ENCODE measurements at regions not wholly inside any gene's neighbourhood (a gene's known extent, or its start where the extent isn't known, plus 50 kb on each side); places are given as distances from the start of the nearest gene placed in this dataset.

GRCh38 chr14:25520821-25521220 lies 470.9 kb upstream of the STXBP6 start:
- no peaks in the 10 kb centered on the region for H3K36me3 ChIP-seq (ENCODE audit: low read depth)
- no peaks in the 10 kb centered on the region for H3K9me3 ChIP-seq (ENCODE audit: severe bottlenecking)
- H3K4me1 ChIP-seq (ENCODE audit: insufficient read depth, poor library complexity, severe bottlenecking): no peaks in the 10 kb centered on the region
- H3K4me3 ChIP-seq (ENCODE audit: severe bottlenecking): no peak overlapping the region
- DNase-seq (ENCODE audit: low spot score) (no peak), ATAC-seq (ENCODE audit: low read depth) (no peak)
- H3K27me3 ChIP-seq (ENCODE audit: insufficient read depth, poor library complexity, severe bottlenecking): no peaks in the 10 kb centered on the region
- TF ChIP-seq, protein P1, sequence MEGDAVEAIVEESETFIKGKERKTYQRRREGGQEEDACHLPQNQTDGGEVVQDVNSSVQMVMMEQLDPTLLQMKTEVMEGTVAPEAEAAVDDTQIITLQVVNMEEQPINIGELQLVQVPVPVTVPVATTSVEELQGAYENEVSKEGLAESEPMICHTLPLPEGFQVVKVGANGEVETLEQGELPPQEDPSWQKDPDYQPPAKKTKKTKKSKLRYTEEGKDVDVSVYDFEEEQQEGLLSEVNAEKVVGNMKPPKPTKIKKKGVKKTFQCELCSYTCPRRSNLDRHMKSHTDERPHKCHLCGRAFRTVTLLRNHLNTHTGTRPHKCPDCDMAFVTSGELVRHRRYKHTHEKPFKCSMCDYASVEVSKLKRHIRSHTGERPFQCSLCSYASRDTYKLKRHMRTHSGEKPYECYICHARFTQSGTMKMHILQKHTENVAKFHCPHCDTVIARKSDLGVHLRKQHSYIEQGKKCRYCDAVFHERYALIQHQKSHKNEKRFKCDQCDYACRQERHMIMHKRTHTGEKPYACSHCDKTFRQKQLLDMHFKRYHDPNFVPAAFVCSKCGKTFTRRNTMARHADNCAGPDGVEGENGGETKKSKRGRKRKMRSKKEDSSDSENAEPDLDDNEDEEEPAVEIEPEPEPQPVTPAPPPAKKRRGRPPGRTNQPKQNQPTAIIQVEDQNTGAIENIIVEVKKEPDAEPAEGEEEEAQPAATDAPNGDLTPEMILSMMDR (IDR thresholded peaks at IDR 0.05; ENCODE audit: poor library complexity, severe bottlenecking): no peak
- no peak overlapping the region for H3K27ac ChIP-seq (ENCODE audit: poor library complexity, severe bottlenecking)

DNA sequence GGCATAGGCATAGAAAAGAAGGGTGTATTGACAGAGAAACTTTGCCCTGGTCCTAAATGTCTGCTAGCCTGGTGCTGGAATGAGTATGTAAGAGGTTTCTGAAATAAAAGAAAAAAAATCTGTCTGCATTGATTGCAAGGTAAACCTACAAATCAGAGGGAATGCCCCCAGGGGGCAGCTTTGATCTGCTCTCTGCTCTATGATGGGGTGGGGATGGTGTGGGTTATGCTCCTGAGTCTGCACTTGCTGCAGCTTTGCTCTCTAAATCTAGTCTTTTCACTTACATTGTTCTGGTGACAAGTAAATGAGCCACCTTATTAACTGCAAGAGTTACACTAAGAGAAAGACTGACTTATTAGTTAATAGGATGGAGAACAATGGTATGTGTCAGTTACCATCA lies 468.4 kb upstream of the STXBP6 start:
- H3K27ac ChIP-seq (ENCODE audit: poor library complexity, severe bottlenecking): no peak overlapping the region
- ATAC-seq (ENCODE audit: low read depth): no peak
- no peaks in the 10 kb centered on the region for H3K9me3 ChIP-seq (ENCODE audit: severe bottlenecking)
- H3K4me1 ChIP-seq (ENCODE audit: insufficient read depth, poor library complexity, severe bottlenecking): no peaks in the 10 kb centered on the region
- H3K27me3 ChIP-seq (ENCODE audit: insufficient read depth, poor library complexity, severe bottlenecking): no peaks in the 10 kb centered on the region
- no peak for DNase-seq (ENCODE audit: low spot score)
- no peaks in the 10 kb centered on the region for H3K36me3 ChIP-seq (ENCODE audit: low read depth)
- H3K4me3 ChIP-seq (ENCODE audit: severe bottlenecking): no peak overlapping the region
- TF ChIP-seq, protein P1 (IDR thresholded peaks at IDR 0.05; ENCODE audit: poor library complexity, severe bottlenecking): no peak

GRCh38 chr14:25516838-25517237 lies 466.9 kb upstream of the STXBP6 start:
- H3K4me1 ChIP-seq (ENCODE audit: insufficient read depth, poor library complexity, severe bottlenecking): no peaks in the 10 kb centered on the region
- H3K27ac ChIP-seq (ENCODE audit: poor library complexity, severe bottlenecking): no peak overlapping the region
- ATAC-seq (ENCODE audit: low read depth) (no peak), DNase-seq (ENCODE audit: low spot score) (no peak)
- H3K27me3 ChIP-seq (ENCODE audit: insufficient read depth, poor library complexity, severe bottlenecking): no peaks in the 10 kb centered on the region
- TF ChIP-seq, protein P1 (IDR thresholded peaks at IDR 0.05; ENCODE audit: poor library complexity, severe bottlenecking): no peak
- no peaks in the 10 kb centered on the region for H3K9me3 ChIP-seq (ENCODE audit: severe bottlenecking)
- H3K4me3 ChIP-seq (ENCODE audit: severe bottlenecking): no peak overlapping the region
- H3K36me3 ChIP-seq (ENCODE audit: low read depth): no peaks in the 10 kb centered on the region

- Histone ChIP-seq H3K4me1 (ENCODE audit: insufficient read depth, poor library complexity, severe bottlenecking) (no peaks in the 10 kb centered on the region), H3K27ac (ENCODE audit: poor library complexity, severe bottlenecking) (no peak overlapping the region), H3K36me3 (ENCODE audit: low read depth) (no peaks in the 10 kb centered on the region), H3K4me3 (ENCODE audit: severe bottlenecking) (no peak overlapping the region), H3K27me3 (ENCODE audit: insufficient read depth, poor library complexity, severe bottlenecking) (no peaks in the 10 kb centered on the region), H3K9me3 (ENCODE audit: severe bottlenecking) (no peaks in the 10 kb centered on the region)
- ATAC-seq (ENCODE audit: low read depth) (no peak), DNase-seq (ENCODE audit: low spot score) (no peak)
- TF ChIP-seq, protein P1 (IDR thresholded peaks at IDR 0.05; ENCODE audit: poor library complexity, severe bottlenecking): no peak
These were observed 458.9 kb upstream of the STXBP6 start for GRCh38 chr14:25508845-25509244.

GRCh38 chr14:25501749-25502148 lies 451.8 kb upstream of the STXBP6 start:
- ATAC-seq (ENCODE audit: low read depth) (no peak), DNase-seq (ENCODE audit: low spot score) (no peak)
- Histone ChIP-seq H3K36me3 (ENCODE audit: low read depth) (no peaks in the 10 kb centered on the region), H3K4me1 (ENCODE audit: insufficient read depth, poor library complexity, severe bottlenecking) (no peaks in the 10 kb centered on the region), H3K9me3 (ENCODE audit: severe bottlenecking) (no peaks in the 10 kb centered on the region), H3K27ac (ENCODE audit: poor library complexity, severe bottlenecking) (no peak overlapping the region), H3K4me3 (ENCODE audit: severe bottlenecking) (no peak overlapping the region), H3K27me3 (ENCODE audit: insufficient read depth, poor library complexity, severe bottlenecking) (peaks cover 4% of the 10 kb centered on the region)
- TF ChIP-seq, protein P1 (IDR thresholded peaks at IDR 0.05; ENCODE audit: poor library complexity, severe bottlenecking): no peak

All from RWPE2 (cell line).